HG03159 (cell line): ENCODE measurements at regions not wholly inside any gene's neighbourhood (a gene's known extent, or its start where the extent isn't known, plus 50 kb on each side); places are given as distances from the start of the nearest gene placed in this dataset.
"Not testable (repeated sequence)": the region's sequence is repeated elsewhere in the genome, so short reads cannot be mapped to it uniquely, and the experiment has no call there.

Experiments
- ATAC-seq: cut with Tn5 transposase; IDR thresholded peaks from one replicate; pipeline ENCODE4 v1.9.1; 2021; ENCODE audit warnings: mild to moderate bottlenecking, moderate library complexity; ENCODE audit not compliant: unreplicated experiment

GRCh38 chr7:17083392-17084165 is 201.8 kb upstream of the AGR3 start:
- ATAC-seq, result no peak

- ATAC-seq, result no peak
Measured at GRCh38 chr7:17084166-17084475, 202.3 kb upstream of the AGR3 start.

- ATAC-seq, result no peak
Measured at GRCh38 chr7:17085186-17085585, 203.4 kb upstream of the AGR3 start.

- no peak for ATAC-seq
Measured at GRCh38 chr7:17086403-17086802, 204.6 kb upstream of the AGR3 start.

GRCh38 chr7:17090751-17091150 is 207.7 kb upstream of the AHR start:
- no peak for ATAC-seq

- no peak for ATAC-seq
Measured at GRCh38 chr7:17093461-17093860, 205.0 kb upstream of the AHR start.

- ATAC-seq, result no peak
Measured at GRCh38 chr7:17094963-17095574, 203.4 kb upstream of the AHR start.

GRCh38 chr7:17095931-17096330 is 202.5 kb upstream of the AHR start:
- ATAC-seq, result no peak

GRCh38 chr7:17097668-17098297 is 200.7 kb upstream of the AHR start:
- ATAC-seq, result no peak

- ATAC-seq, result no peak
Measured at GRCh38 chr7:17098515-17098914, 199.9 kb upstream of the AHR start.

GRCh38 chr7:17099083-17099973 is 199.1 kb upstream of the AHR start:
- no peak for ATAC-seq

GRCh38 chr7:17099974-17100509 is 198.4 kb upstream of the AHR start:
- ATAC-seq, result not testable (repeated sequence)

- no peak for ATAC-seq
Measured at GRCh38 chr7:17101207-17101696, 197.2 kb upstream of the AHR start.

GRCh38 chr7:17103170-17103569 is 195.3 kb upstream of the AHR start:
- ATAC-seq, result no peak

GRCh38 chr7:17103984-17104383 is 194.5 kb upstream of the AHR start:
- ATAC-seq, result no peak

GRCh38 chr7:17104419-17104818 is 194.0 kb upstream of the AHR start:
- ATAC-seq, result no peak

- ATAC-seq, result no peak
Measured at GRCh38 chr7:17105701-17106100, 192.8 kb upstream of the AHR start.

GRCh38 chr7:17108049-17108584 is 190.3 kb upstream of the AHR start:
- ATAC-seq, result no peak

- no peak for ATAC-seq
Measured at GRCh38 chr7:17109020-17109419, 189.4 kb upstream of the AHR start.

- not testable (repeated sequence) for ATAC-seq
Measured at GRCh38 chr7:17113770-17114169, 184.7 kb upstream of the AHR start.

- ATAC-seq, result no peak
Measured at GRCh38 chr7:17118412-17118811, 180.0 kb upstream of the AHR start.
